ENCODE measurements at regions not wholly inside any gene's neighbourhood (a gene's known extent, or its start where the extent isn't known, plus 50 kb on each side); places are given as distances from the start of the nearest gene placed in this dataset.

DNA sequence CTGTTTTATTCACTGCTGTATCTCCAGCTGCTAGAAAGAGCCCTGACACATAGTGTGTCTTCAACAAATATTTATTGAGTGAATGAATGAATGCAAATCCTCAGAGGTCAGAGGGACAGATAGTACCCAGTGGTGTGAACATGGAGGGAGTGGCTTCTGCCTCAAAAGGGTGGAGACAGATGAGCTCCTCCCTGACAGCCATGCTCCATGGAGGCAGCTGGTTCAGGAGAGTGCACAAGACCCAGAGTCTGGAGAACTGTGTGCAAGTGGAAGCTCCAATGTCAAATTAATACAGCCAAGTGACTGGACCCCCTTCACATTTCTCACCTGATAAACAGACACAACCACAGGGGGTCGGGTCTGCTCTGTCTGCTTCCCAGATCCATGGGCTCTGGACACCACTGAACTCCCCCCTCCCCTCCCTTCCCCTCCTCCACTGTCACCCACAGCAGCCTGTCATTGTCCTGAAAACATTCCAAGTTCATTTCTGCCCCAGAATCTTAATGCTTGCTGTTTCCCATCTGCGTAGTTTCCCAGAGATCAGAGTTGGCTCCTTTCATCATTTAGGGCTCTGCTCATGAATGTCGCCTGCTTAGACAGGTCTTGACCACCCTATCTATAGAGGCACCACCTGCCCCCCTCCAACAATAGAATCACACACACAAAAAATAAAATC, 312.9 kb upstream of the PODXL start:
- intact Hi-C loops (cut with DNase I) = no loop called here
- Histone ChIP-seq H3K4me1 (no peaks in the 10 kb centered on the region), H3K9me3 (no peaks in the 10 kb centered on the region), H3K36me3 (no peaks in the 10 kb centered on the region), H3K27ac (no peak overlapping the region), H3K27me3 (no peaks in the 10 kb centered on the region), H3K4me3 (no peak overlapping the region)
- TF ChIP-seq, protein P1, sequence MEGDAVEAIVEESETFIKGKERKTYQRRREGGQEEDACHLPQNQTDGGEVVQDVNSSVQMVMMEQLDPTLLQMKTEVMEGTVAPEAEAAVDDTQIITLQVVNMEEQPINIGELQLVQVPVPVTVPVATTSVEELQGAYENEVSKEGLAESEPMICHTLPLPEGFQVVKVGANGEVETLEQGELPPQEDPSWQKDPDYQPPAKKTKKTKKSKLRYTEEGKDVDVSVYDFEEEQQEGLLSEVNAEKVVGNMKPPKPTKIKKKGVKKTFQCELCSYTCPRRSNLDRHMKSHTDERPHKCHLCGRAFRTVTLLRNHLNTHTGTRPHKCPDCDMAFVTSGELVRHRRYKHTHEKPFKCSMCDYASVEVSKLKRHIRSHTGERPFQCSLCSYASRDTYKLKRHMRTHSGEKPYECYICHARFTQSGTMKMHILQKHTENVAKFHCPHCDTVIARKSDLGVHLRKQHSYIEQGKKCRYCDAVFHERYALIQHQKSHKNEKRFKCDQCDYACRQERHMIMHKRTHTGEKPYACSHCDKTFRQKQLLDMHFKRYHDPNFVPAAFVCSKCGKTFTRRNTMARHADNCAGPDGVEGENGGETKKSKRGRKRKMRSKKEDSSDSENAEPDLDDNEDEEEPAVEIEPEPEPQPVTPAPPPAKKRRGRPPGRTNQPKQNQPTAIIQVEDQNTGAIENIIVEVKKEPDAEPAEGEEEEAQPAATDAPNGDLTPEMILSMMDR (IDR thresholded peaks at IDR 0.05) = no peak
- TF ChIP-seq POLR2A (IDR thresholded peaks at IDR 0.05) = no peak
- DNase-seq (no peak), ATAC-seq (no peak)
- WGBS (ENCODE audit: insufficient coverage, low coverage, low lambda C conversion rate, missing lambda C conversion rate) = 45% methylated on average over 2 of the region's 3 CpGs

DNA sequence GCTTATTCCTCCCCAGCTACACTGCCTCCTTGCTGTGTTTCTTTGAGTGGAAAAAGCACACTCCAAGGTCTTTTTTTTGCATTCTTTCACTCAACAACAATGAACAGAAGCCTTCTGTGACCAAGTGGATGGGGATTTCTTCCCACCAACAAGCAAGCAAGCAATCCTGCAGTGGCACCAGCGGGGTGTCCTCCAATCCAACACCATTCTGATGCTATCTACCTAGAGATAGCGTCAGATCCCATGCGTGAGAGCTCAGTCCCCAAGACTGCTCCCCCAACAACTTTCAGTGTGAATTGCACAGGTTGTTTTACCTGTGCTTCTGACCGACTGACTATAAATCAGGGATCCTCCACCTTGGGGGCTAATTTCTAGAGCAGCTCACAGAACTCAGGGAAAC, 311.0 kb upstream of the PODXL start:
- Histone ChIP-seq H3K4me3 (no peak overlapping the region), H3K27ac (no peak overlapping the region), H3K27me3 (no peaks in the 10 kb centered on the region), H3K9me3 (no peaks in the 10 kb centered on the region), H3K36me3 (no peaks in the 10 kb centered on the region), H3K4me1 (no peaks in the 10 kb centered on the region)
- WGBS (ENCODE audit: insufficient coverage, low coverage, low lambda C conversion rate, missing lambda C conversion rate) = 44% methylated on average over 4 of the region's 4 CpGs
- TF ChIP-seq, protein P1 (IDR thresholded peaks at IDR 0.05) = no peak
- TF ChIP-seq POLR2A (IDR thresholded peaks at IDR 0.05) = no peak
- intact Hi-C loops (cut with DNase I) = no loop called here
- ATAC-seq (no peak), DNase-seq (no peak)

DNA sequence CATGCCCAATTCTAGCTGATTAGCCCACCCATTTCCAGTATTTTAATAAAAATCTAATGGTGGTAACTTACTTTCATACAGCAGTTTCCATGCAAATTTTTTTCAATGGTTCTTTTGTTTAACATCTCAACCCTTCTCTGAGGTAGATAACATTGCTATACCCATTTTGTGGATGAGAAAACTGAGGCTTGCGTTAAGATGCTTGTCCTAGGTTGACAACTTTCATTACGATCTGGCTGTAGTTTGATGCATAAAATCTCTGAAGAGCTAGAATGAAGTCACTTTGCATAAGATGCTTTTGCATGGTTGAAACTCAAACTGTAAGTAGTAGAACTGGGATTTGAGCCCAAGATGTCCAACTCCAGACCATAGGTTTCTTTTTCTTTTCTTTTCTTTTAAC, 309.5 kb upstream of the PODXL start:
- H3K4me1 ChIP-seq = no peaks in the 10 kb centered on the region
- no peak overlapping the region for H3K4me3 ChIP-seq
- TF ChIP-seq POLR2A (IDR thresholded peaks at IDR 0.05) = no peak
- TF ChIP-seq, protein P1 (IDR thresholded peaks at IDR 0.05) = no peak
- DNase-seq (no peak), ATAC-seq (no peak)
- no peaks in the 10 kb centered on the region for H3K9me3 ChIP-seq
- H3K36me3 ChIP-seq = no peaks in the 10 kb centered on the region
- intact Hi-C loops (cut with DNase I) = no loop called here
- H3K27me3 ChIP-seq = no peaks in the 10 kb centered on the region
- 45% methylated on average over 2 of the region's 2 CpGs for WGBS (ENCODE audit: insufficient coverage, low coverage, low lambda C conversion rate, missing lambda C conversion rate)
- H3K27ac ChIP-seq = no peak overlapping the region

DNA sequence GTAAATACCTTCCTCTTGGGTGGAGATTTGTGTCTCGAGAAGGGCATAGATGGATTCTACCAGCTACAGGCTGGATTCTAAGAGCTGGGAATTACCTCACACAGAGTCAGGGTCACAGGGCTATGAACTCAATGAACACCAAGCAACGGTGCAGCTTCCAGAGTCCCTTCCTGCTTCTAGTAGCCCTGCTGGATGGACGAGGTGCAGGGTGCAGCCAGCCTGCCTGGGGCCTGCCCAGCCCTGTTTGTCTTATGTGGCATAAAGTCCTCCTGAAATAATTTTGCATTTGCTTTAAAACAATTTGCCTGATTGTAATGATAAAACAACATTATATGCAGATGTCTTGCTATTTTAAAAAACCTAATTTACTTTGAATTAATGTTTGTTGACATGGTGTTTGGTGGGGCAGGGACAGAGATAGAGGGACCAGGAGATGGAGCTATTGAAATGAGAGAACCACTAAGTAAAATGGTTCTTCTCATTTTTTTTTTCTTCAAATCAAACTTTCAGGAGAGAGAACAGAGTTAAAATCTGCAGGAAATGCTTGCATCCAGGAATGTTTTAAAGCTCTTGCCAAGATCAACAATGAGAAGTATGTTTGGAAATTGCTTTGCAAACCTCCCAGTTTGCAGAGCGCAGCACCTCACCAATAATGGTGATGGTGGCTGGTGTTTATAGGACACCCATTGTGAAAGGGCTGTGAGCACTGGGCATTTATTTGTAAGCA, 305.4 kb upstream of the PODXL start:
- intact Hi-C loops (cut with DNase I) = no loop called here
- Histone ChIP-seq H3K9me3 (no peaks in the 10 kb centered on the region), H3K4me1 (no peaks in the 10 kb centered on the region), H3K27ac (no peak overlapping the region), H3K27me3 (no peaks in the 10 kb centered on the region), H3K36me3 (no peaks in the 10 kb centered on the region), H3K4me3 (no peak overlapping the region)
- ATAC-seq (peak in 2 of 4 donors; percentile 16 to 25), DNase-seq (no peak)
- WGBS (ENCODE audit: insufficient coverage, low coverage, low lambda C conversion rate, missing lambda C conversion rate) = 15% methylated on average over 3 of the region's 4 CpGs
- TF ChIP-seq, protein P1 (IDR thresholded peaks at IDR 0.05) = no peak
- no peak for TF ChIP-seq POLR2A (IDR thresholded peaks at IDR 0.05)

Data from right lobe of liver (tissue), 6 donors.